ENCODE measurements at regions not wholly inside any gene's neighbourhood (a gene's known extent, or its start where the extent isn't known, plus 50 kb on each side); places are given as distances from the start of the nearest gene placed in this dataset.

- no peaks in the 10 kb centered on the region for H3K36me3 ChIP-seq (ENCODE audit: insufficient read depth, low read length)
- no peak overlapping the region for H2AFZ ChIP-seq (ENCODE audit: low read depth, low read length)
- no peaks in the 10 kb centered on the region for H3K9me3 ChIP-seq (ENCODE audit: low read length)
- no peaks in the 10 kb centered on the region for H3F3A ChIP-seq (ENCODE audit: insufficient read depth, low read length, poor library complexity, severe bottlenecking)
- no peak overlapping the region for H3K9ac ChIP-seq (ENCODE audit: low read length)
- H3K27me3 ChIP-seq (ENCODE audit: insufficient read depth, low read depth, low read length) = no peaks in the 10 kb centered on the region
- no peak overlapping the region for H3K4me2 ChIP-seq (ENCODE audit: low read length)
- no peak overlapping the region for H3K4me3 ChIP-seq (ENCODE audit: low read length)
- H3K79me2 ChIP-seq (replicated peaks; ENCODE audit: insufficient read depth, low read length) = no peaks in the 10 kb centered on the region
- no peaks in the 10 kb centered on the region for H3K9me2 ChIP-seq (ENCODE audit: insufficient read depth, low read length)
- TF ChIP-seq EZH2 (IDR thresholded peaks at IDR 0.05; ENCODE audit: borderline replicate concordance, insufficient read depth, low read length, poor library complexity, severe bottlenecking) (no peak), SMC3 (conservative IDR thresholded peaks at IDR 0.05; ENCODE audit: poor library complexity) (no peak), EP300 (conservative IDR thresholded peaks at IDR 0.05; ENCODE audit: poor library complexity, severe bottlenecking) (no peak)
- TF ChIP-seq, protein P1, sequence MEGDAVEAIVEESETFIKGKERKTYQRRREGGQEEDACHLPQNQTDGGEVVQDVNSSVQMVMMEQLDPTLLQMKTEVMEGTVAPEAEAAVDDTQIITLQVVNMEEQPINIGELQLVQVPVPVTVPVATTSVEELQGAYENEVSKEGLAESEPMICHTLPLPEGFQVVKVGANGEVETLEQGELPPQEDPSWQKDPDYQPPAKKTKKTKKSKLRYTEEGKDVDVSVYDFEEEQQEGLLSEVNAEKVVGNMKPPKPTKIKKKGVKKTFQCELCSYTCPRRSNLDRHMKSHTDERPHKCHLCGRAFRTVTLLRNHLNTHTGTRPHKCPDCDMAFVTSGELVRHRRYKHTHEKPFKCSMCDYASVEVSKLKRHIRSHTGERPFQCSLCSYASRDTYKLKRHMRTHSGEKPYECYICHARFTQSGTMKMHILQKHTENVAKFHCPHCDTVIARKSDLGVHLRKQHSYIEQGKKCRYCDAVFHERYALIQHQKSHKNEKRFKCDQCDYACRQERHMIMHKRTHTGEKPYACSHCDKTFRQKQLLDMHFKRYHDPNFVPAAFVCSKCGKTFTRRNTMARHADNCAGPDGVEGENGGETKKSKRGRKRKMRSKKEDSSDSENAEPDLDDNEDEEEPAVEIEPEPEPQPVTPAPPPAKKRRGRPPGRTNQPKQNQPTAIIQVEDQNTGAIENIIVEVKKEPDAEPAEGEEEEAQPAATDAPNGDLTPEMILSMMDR (IDR thresholded peaks at IDR 0.05; ENCODE audit: poor library complexity, severe bottlenecking) = no peak
- no peak overlapping the region for H3K27ac ChIP-seq (ENCODE audit: low read length)
- no peaks in the 10 kb centered on the region for H4K20me1 ChIP-seq (ENCODE audit: insufficient read depth)
These were observed 289.3 kb upstream of the GOLIM4 start for GRCh38 chr3:168384990-168385389.

GRCh38 chr3:168383573-168383972 lies 287.8 kb upstream of the GOLIM4 start:
- Histone ChIP-seq H3K27ac (ENCODE audit: low read length) (no peak overlapping the region), H3K79me2 (replicated peaks; ENCODE audit: insufficient read depth, low read length) (no peaks in the 10 kb centered on the region), H4K20me1 (ENCODE audit: insufficient read depth) (no peaks in the 10 kb centered on the region), H3K4me2 (ENCODE audit: low read length) (no peak overlapping the region), H3K4me3 (ENCODE audit: low read length) (no peak overlapping the region), H3K9me2 (ENCODE audit: insufficient read depth, low read length) (no peaks in the 10 kb centered on the region), H3K9ac (ENCODE audit: low read length) (no peak overlapping the region), H2AFZ (ENCODE audit: low read depth, low read length) (no peak overlapping the region), H3F3A (ENCODE audit: insufficient read depth, low read length, poor library complexity, severe bottlenecking) (no peaks in the 10 kb centered on the region), H3K9me3 (ENCODE audit: low read length) (no peaks in the 10 kb centered on the region), H3K27me3 (ENCODE audit: insufficient read depth, low read depth, low read length) (no peaks in the 10 kb centered on the region), H3K36me3 (ENCODE audit: insufficient read depth, low read length) (no peaks in the 10 kb centered on the region)
- no peak for TF ChIP-seq EZH2 (IDR thresholded peaks at IDR 0.05; ENCODE audit: borderline replicate concordance, insufficient read depth, low read length, poor library complexity, severe bottlenecking)
- TF ChIP-seq RAD21 (conservative IDR thresholded peaks at IDR 0.05) = no peak

GRCh38 chr3:168371846-168372245 lies 276.1 kb upstream of the GOLIM4 start:
- H2AFZ ChIP-seq (ENCODE audit: low read depth, low read length) = no peak overlapping the region
- no peak overlapping the region for H3K4me3 ChIP-seq (ENCODE audit: low read length)
- no peak overlapping the region for H3K9ac ChIP-seq (ENCODE audit: low read length)
- no peaks in the 10 kb centered on the region for H3K27me3 ChIP-seq (ENCODE audit: insufficient read depth, low read depth, low read length)
- no peak overlapping the region for H3K4me2 ChIP-seq (ENCODE audit: low read length)
- no peak overlapping the region for H3K27ac ChIP-seq (ENCODE audit: low read length)
- H4K20me1 ChIP-seq (ENCODE audit: insufficient read depth) = no peaks in the 10 kb centered on the region
- TF ChIP-seq EZH2 (IDR thresholded peaks at IDR 0.05; ENCODE audit: borderline replicate concordance, insufficient read depth, low read length, poor library complexity, severe bottlenecking) = no peak
- no peak for TF ChIP-seq MXI1 (conservative IDR thresholded peaks at IDR 0.05; ENCODE audit: poor library complexity, severe bottlenecking)
- no peak for TF ChIP-seq POLR2AphosphoS5 (IDR thresholded peaks at IDR 0.05)
- TF ChIP-seq TAF1 (IDR thresholded peaks at IDR 0.05; ENCODE audit: low read depth) = no peak
- no peak for TF ChIP-seq RAD21 (conservative IDR thresholded peaks at IDR 0.05)
- TF ChIP-seq SMC3 (conservative IDR thresholded peaks at IDR 0.05; ENCODE audit: poor library complexity) = no peak
- TF ChIP-seq, protein P2, sequence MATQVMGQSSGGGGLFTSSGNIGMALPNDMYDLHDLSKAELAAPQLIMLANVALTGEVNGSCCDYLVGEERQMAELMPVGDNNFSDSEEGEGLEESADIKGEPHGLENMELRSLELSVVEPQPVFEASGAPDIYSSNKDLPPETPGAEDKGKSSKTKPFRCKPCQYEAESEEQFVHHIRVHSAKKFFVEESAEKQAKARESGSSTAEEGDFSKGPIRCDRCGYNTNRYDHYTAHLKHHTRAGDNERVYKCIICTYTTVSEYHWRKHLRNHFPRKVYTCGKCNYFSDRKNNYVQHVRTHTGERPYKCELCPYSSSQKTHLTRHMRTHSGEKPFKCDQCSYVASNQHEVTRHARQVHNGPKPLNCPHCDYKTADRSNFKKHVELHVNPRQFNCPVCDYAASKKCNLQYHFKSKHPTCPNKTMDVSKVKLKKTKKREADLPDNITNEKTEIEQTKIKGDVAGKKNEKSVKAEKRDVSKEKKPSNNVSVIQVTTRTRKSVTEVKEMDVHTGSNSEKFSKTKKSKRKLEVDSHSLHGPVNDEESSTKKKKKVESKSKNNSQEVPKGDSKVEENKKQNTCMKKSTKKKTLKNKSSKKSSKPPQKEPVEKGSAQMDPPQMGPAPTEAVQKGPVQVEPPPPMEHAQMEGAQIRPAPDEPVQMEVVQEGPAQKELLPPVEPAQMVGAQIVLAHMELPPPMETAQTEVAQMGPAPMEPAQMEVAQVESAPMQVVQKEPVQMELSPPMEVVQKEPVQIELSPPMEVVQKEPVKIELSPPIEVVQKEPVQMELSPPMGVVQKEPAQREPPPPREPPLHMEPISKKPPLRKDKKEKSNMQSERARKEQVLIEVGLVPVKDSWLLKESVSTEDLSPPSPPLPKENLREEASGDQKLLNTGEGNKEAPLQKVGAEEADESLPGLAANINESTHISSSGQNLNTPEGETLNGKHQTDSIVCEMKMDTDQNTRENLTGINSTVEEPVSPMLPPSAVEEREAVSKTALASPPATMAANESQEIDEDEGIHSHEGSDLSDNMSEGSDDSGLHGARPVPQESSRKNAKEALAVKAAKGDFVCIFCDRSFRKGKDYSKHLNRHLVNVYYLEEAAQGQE (IDR thresholded peaks at IDR 0.05; ENCODE audit: borderline replicate concordance) = no peak
- no peak for TF ChIP-seq EP300 (conservative IDR thresholded peaks at IDR 0.05; ENCODE audit: poor library complexity, severe bottlenecking)
- TF ChIP-seq, protein P1 (IDR thresholded peaks at IDR 0.05; ENCODE audit: poor library complexity, severe bottlenecking) = no peak
- H3K9me2 ChIP-seq (ENCODE audit: insufficient read depth, low read length) = no peaks in the 10 kb centered on the region
- no peaks in the 10 kb centered on the region for H3F3A ChIP-seq (ENCODE audit: insufficient read depth, low read length, poor library complexity, severe bottlenecking)
- no peaks in the 10 kb centered on the region for H3K79me2 ChIP-seq (replicated peaks; ENCODE audit: insufficient read depth, low read length)
- no peaks in the 10 kb centered on the region for H3K9me3 ChIP-seq (ENCODE audit: low read length)
- no peaks in the 10 kb centered on the region for H3K36me3 ChIP-seq (ENCODE audit: insufficient read depth, low read length)
